H1 (cell line): ENCODE measurements at regions not wholly inside any gene's neighbourhood (a gene's known extent, or its start where the extent isn't known, plus 50 kb on each side); places are given as distances from the start of the nearest gene placed in this dataset.
A peak's percentile ranks its signal among the peaks of the same experiment; 100 is the strongest.

ENCODE experiments used
- CTCF ChIA-PET: fragments of 300-600 bp; sonication (Branson Sonifier 250); formaldehyde crosslinking; loops from one replicate; lab custom pipeline; 2021; ENCODE audit not compliant: partially characterized antibody; lab: Charles Lee
- POLR2A ChIA-PET: fragments of 300-600 bp; sonication (Branson Sonifier 250); formaldehyde crosslinking; loops from one replicate; lab custom pipeline; 2021; ENCODE audit warnings: inconsistent platforms; ENCODE audit not compliant: partially characterized antibody; lab: Charles Lee
- DNase-seq, 2 experiments: peaks; one replicate each; pipeline versions ENCODE4 v3.0.0 to v3.0.0-alpha.2; 2010 to 2022; ENCODE audit warnings: low spot score in 2 of 2, low read depth in 1 of 2, mixed read lengths in 1 of 2
- FAIRE-seq: peaks from 2 replicates; lab custom pipeline; 2011; peaks lifted over from hg19 to GRCh38; lab: Jason Lieb, UNC
- H2AFZ ChIP-seq: 2 replicates; pipeline ENCODE4 v1.8.1; 2012; ENCODE audit warnings: low read length, inconsistent platforms
- H2AK5ac ChIP-seq: 2 replicates; pipeline ENCODE4 v1.6.1; 2013; ENCODE audit warnings: low read depth, low read length
- H2BK120ac ChIP-seq: replicated peaks from 2 replicates; pipeline ENCODE3; 2013; ENCODE audit warnings: low read depth, low read length, inconsistent platforms
- H2BK12ac ChIP-seq: 2 replicates; pipeline ENCODE4 v1.6.1; 2013; ENCODE audit warnings: low read depth, low read length
- H2BK15ac ChIP-seq: 2 replicates; pipeline ENCODE4 v1.6.1; 2013; ENCODE audit warnings: low read length
- H2BK20ac ChIP-seq: 2 replicates; pipeline ENCODE4 v1.6.1; 2013; ENCODE audit warnings: low read length
- H2BK5ac ChIP-seq: 2 replicates; pipeline ENCODE4 v1.6.1; 2013; ENCODE audit warnings: low read depth, low read length
- H3K14ac ChIP-seq: 2 replicates; pipeline ENCODE4 v1.6.1; 2013; ENCODE audit warnings: inconsistent platforms; ENCODE audit not compliant: insufficient read length
- H3K18ac ChIP-seq: 2 replicates; pipeline ENCODE4 v1.6.1; 2013; ENCODE audit warnings: low read length; ENCODE audit errors: extremely low read depth
- H3K23ac ChIP-seq: 2 replicates; pipeline ENCODE4 v1.6.1; 2013; ENCODE audit warnings: inconsistent platforms; ENCODE audit not compliant: insufficient read length
- H3K23me2 ChIP-seq: 2 replicates; pipeline ENCODE4 v1.6.1; 2013; ENCODE audit warnings: low read depth, low read length
- H3K27ac ChIP-seq: 2 replicates; pipeline ENCODE4 v1.6.1; 2011; ENCODE audit warnings: low read depth, low read length, inconsistent platforms
- H3K27me3 ChIP-seq, 4 experiments: replicated peaks in 1 of 4; 1 replicate in 1 of 4; 2 replicates in 3 of 4; pipeline versions ENCODE4 v1.6.1 to v1.8.1; 2011 to 2013; ENCODE audit warnings: low read length in 3 of 4, mild to moderate bottlenecking in 3 of 4, inconsistent platforms in 2 of 4, mixed read lengths in 2 of 4, moderate library complexity in 1 of 4; ENCODE audit not compliant: control insufficient read depth in 3 of 4, insufficient read depth in 3 of 4; ENCODE audit errors: extremely low read depth in 1 of 4
- H3K36me3 ChIP-seq, 4 experiments: 2 replicates each; pipeline versions ENCODE4 v1.6.1 to v1.8.1; 2011 to 2013; ENCODE audit warnings: mild to moderate bottlenecking in 4 of 4, low read length in 3 of 4, moderate library complexity in 2 of 4, control low read depth in 1 of 4, inconsistent platforms in 1 of 4; ENCODE audit not compliant: insufficient read depth in 4 of 4, control insufficient read depth in 2 of 4
- H3K4ac ChIP-seq: replicated peaks from 2 replicates; pipeline ENCODE3; 2013; ENCODE audit warnings: low read length, low read depth, mixed read lengths, inconsistent platforms; ENCODE audit not compliant: insufficient read length
- H3K4me1 ChIP-seq, 4 experiments: replicated peaks in 1 of 4; 1 replicate in 1 of 4; 2 replicates in 3 of 4; pipeline versions ENCODE4 v1.6.1 to v1.8.1; 2011 to 2013; ENCODE audit warnings: low read length in 3 of 4, inconsistent platforms in 2 of 4, mixed read lengths in 1 of 4; ENCODE audit not compliant: insufficient read depth in 4 of 4, control insufficient read depth in 3 of 4
- H3K4me2 ChIP-seq, 2 experiments: 2 replicates each; pipeline versions ENCODE4 v1.6.1 to v1.8.1; 2011 to 2013; ENCODE audit warnings: low read depth in 2 of 2, low read length in 2 of 2, control low read depth in 1 of 2, inconsistent platforms in 1 of 2, mild to moderate bottlenecking in 1 of 2; ENCODE audit not compliant: insufficient read depth in 1 of 2
- H3K4me3 ChIP-seq, 4 experiments: fragments of 200-600, 300-600 bp in 1 of 4; sonication (generic), shearing (Covaris generic), sonication (Bioruptor Twin) in 1 of 4; 2 replicates each; pipeline versions ENCODE4 v1.5.1 to v1.8.1; 2011 to 2016; ENCODE audit warnings: low read length in 4 of 4, low read depth in 3 of 4, control low read depth in 2 of 4, inconsistent platforms in 2 of 4, mild to moderate bottlenecking in 2 of 4, mixed read lengths in 1 of 4, moderate library complexity in 1 of 4; ENCODE audit not compliant: insufficient read depth in 2 of 4; ENCODE audit errors: extremely low read depth in 1 of 4
- H3K56ac ChIP-seq: replicated peaks from 2 replicates; pipeline ENCODE3; 2013; ENCODE audit warnings: low read depth, mild to moderate bottlenecking, mixed read lengths, low read length, inconsistent platforms; ENCODE audit not compliant: insufficient read length
- H3K79me1 ChIP-seq: 2 replicates; pipeline ENCODE4 v1.6.1; 2013; ENCODE audit warnings: low read depth, low read length, control low read depth
- H3K79me2 ChIP-seq, 2 experiments: 2 replicates each; pipeline versions ENCODE4 v1.6.1 to v1.8.1; 2012 to 2013; ENCODE audit warnings: low read length in 2 of 2, mild to moderate bottlenecking in 2 of 2, inconsistent platforms in 1 of 2; ENCODE audit not compliant: insufficient read depth in 2 of 2, control insufficient read depth in 1 of 2
- H3K9ac ChIP-seq, 4 experiments: replicated peaks in 1 of 4; 1 replicate in 1 of 4; 2 replicates in 3 of 4; pipeline versions ENCODE4 v1.6.1 to v1.8.1; 2011 to 2013; ENCODE audit warnings: low read depth in 3 of 4, low read length in 3 of 4, control low read depth in 2 of 4, mild to moderate bottlenecking in 2 of 4, moderate library complexity in 2 of 4, inconsistent platforms in 1 of 4; ENCODE audit errors: extremely low read depth in 1 of 4
- H3K9me3 ChIP-seq, 2 experiments: 2 replicates each; pipeline versions ENCODE4 v1.6.1 to v1.8.1; 2012 to 2013; ENCODE audit warnings: mild to moderate bottlenecking in 2 of 2, moderate library complexity in 2 of 2, control low read depth in 1 of 2, inconsistent platforms in 1 of 2, low read depth in 1 of 2, low read length in 1 of 2, mixed read lengths in 1 of 2; ENCODE audit not compliant: insufficient read depth in 2 of 2
- H4K20me1 ChIP-seq, 2 experiments: replicated peaks in 1 of 2; 2 replicates each; pipeline versions ENCODE3 to v1.8.1; 2011 to 2013; ENCODE audit warnings: inconsistent platforms in 2 of 2, low read length in 2 of 2, mild to moderate bottlenecking in 1 of 2; ENCODE audit not compliant: insufficient read depth in 2 of 2, control insufficient read depth in 1 of 2
- H4K5ac ChIP-seq: 2 replicates; pipeline ENCODE4 v1.6.1; 2013; ENCODE audit warnings: low read length, low read depth, mixed read lengths, inconsistent platforms; ENCODE audit not compliant: insufficient read length
- H4K8ac ChIP-seq: 2 replicates; pipeline ENCODE4 v1.8.0; 2013; ENCODE audit warnings: mild to moderate bottlenecking, moderate library complexity, low read length, inconsistent platforms; ENCODE audit not compliant: insufficient read depth; ENCODE audit errors: extremely low read depth
- H4K91ac ChIP-seq: replicated peaks from 2 replicates; pipeline ENCODE3; 2013; ENCODE audit warnings: low read length, mixed read lengths, inconsistent platforms; ENCODE audit not compliant: insufficient read length
- BRCA1 ChIP-seq: IDR thresholded peaks from 2 replicates; pipeline ENCODE4 v1.6.1; 2012; ENCODE audit warnings: low read depth, low read length, improper control_type of control experiment
- CEBPB ChIP-seq: IDR thresholded peaks from 2 replicates; pipeline ENCODE4 v1.6.1; 2012; ENCODE audit warnings: low read depth, low read length
- E2F6 ChIP-seq: IDR thresholded peaks from 2 replicates; pipeline ENCODE4 v1.6.1; 2012; ENCODE audit warnings: inconsistent platforms
- EZH2 ChIP-seq: fragments of 200-600 bp; sonication (generic); IDR thresholded peaks from 2 replicates; pipeline ENCODE4 v1.7.1; 2012; ENCODE audit warnings: low read depth, mild to moderate bottlenecking, moderate library complexity, low read length, inconsistent platforms; ENCODE audit not compliant: severe bottlenecking
- GABPA ChIP-seq: IDR thresholded peaks from 2 replicates; pipeline ENCODE4 v1.6.1; 2011; ENCODE audit warnings: mild to moderate bottlenecking, low read length, moderate library complexity, borderline replicate concordance; ENCODE audit not compliant: insufficient read depth
- GTF2F1 ChIP-seq: IDR thresholded peaks from 2 replicates; pipeline ENCODE4 v1.6.1; 2012; ENCODE audit warnings: low read depth, low read length, improper control_type of control experiment, borderline replicate concordance
- KDM5A ChIP-seq: fragments of 200-600 bp; IDR thresholded peaks from 2 replicates; pipeline ENCODE4 v1.7.1; 2012; ENCODE audit warnings: mild to moderate bottlenecking, low read length, inconsistent platforms, mixed read lengths
- SIX5 ChIP-seq: IDR thresholded peaks from 2 replicates; pipeline ENCODE4 v1.6.1; 2011; ENCODE audit warnings: mild to moderate bottlenecking, low read depth, low read length
- SP1 ChIP-seq: IDR thresholded peaks from 2 replicates; pipeline ENCODE4 v1.6.1; 2011; ENCODE audit warnings: low read depth, low read length
- SP2 ChIP-seq: IDR thresholded peaks from 2 replicates; pipeline ENCODE4 v1.6.1; 2012; ENCODE audit warnings: mild to moderate bottlenecking, low read length, inconsistent platforms
- SUZ12 ChIP-seq: fragments of 200-600 bp; sonication (generic); IDR thresholded peaks from 2 replicates; pipeline ENCODE4 v1.6.1; 2012; ENCODE audit warnings: mild to moderate bottlenecking, inconsistent platforms, low read length, moderate library complexity, mixed read lengths
- TCF12 ChIP-seq: IDR thresholded peaks from 2 replicates; pipeline ENCODE4 v1.6.1; 2011; ENCODE audit warnings: low read depth, mild to moderate bottlenecking, low read length
- WGBS, 2 experiments: shearing (Covaris generic) in 1 of 2; methylation state at CpG; one replicate each; pipeline versions ENCODE4 v1.1.6 to v1.1.7; 2013 to 2015; ENCODE audit warnings: low lambda C conversion rate in 2 of 2, mixed read lengths in 2 of 2, inconsistent platforms in 1 of 2, low coverage in 1 of 2, missing lambda C conversion rate in 1 of 2; ENCODE audit not compliant: insufficient replicate concordance in 2 of 2, insufficient coverage in 1 of 2, insufficient read length in 1 of 2; ENCODE audit errors: extremely low coverage in 1 of 2, missing lambda C conversion rate in 1 of 2; 5-methylcytosine and 5-hydroxymethylcytosine counted together

DNA sequence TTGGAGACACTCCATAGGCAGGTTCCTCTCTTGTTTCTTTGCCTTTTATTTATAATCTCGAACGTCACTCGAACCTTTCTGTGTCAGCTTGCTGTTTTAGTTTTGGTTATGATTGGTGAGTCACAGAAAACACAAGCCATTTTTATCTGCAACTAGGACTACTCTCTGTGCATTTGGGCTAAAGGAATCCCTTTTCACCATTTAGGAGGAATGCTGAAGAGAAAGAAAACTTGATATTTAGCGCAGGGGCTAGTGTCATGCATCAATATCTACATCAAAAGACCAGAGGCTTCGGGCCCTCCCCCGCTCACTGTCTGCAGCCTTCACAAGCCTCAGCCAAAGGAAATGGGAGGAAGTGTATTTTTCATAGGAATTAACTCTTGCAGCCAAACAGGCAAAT is 507.8 kb upstream of the CITED2 start:
- Histone ChIP-seq H2BK120ac (no peak overlapping the region), H3K4ac (no peak overlapping the region), H3K4me3 (no peak overlapping the region), H2BK20ac (no peak overlapping the region; the same call in 1 of the 2 replicates), H3K79me2 (no peaks in the 10 kb centered on the region), H3K36me3 (no peaks in the 10 kb centered on the region), H2AFZ (peak overlapping the region; percentile 10; the same call in 1 of the 2 replicates), H3K14ac (no peak overlapping the region), H4K8ac (no peak overlapping the region), H4K5ac (no peak overlapping the region), H2BK12ac (peak overlapping the region; percentile 46; the same call in 1 of the 2 replicates), H3K4me1 (peaks cover 4 to 42% (median 16%) of the 10 kb centered on the region in 4 experiments; a peak in 6 of 7 replicates), H3K4me2 (0 out of 4 replicates have a peak overlapping the region, but pooled peaks of 1 of the 2 experiments have one; percentile 7), H3K9me3 (no peaks in the 10 kb centered on the region), H3K79me1 (no peaks in the 10 kb centered on the region), H3K9ac (no peak overlapping the region), H3K56ac (no peak overlapping the region), H3K27me3 (no peaks in the 10 kb centered on the region), H3K23ac (no peak overlapping the region), H4K20me1 (no peaks in the 10 kb centered on the region), H2BK15ac (no peak overlapping the region), H2BK5ac (no peak overlapping the region), H3K23me2 (no peaks in the 10 kb centered on the region), H3K27ac (no peak overlapping the region), H4K91ac (no peak overlapping the region), H2AK5ac (no peak overlapping the region), H3K18ac (no peak overlapping the region; the same call in 1 of the 2 replicates)
- POLR2A ChIA-PET = no interaction called here
- DNase-seq = no peak
- 62% methylated on average over 6 of the region's 6 CpGs; no CpG with 5 or more reads in 1 of the 2 experiments for WGBS, 2 experiments
- CTCF ChIA-PET = interaction anchor here (0.8 to 3.6 kb wide), 11 partner anchors 10 to 558 kb away, joined by 3 to 16 read pairs (median 4); no protein-coding TSS in a partner anchor
- FAIRE-seq = no peak
- TF ChIP-seq EZH2 (no peak), CEBPB (no peak), KDM5A (no peak), SIX5 (no peak), TCF12 (no peak), BRCA1 (no peak), SP1 (no peak), GTF2F1 (no peak), GABPA (no peak), SUZ12 (no peak), E2F6 (no peak), SP2 (no peak)
